ENCODE measurements at regions not wholly inside any gene's neighbourhood (a gene's known extent, or its start where the extent isn't known, plus 50 kb on each side); places are given as distances from the start of the nearest gene placed in this dataset.
"Not testable (repeated sequence)": the region's sequence is repeated elsewhere in the genome, so short reads cannot be mapped to it uniquely, and the experiment has no call there.

DNA sequence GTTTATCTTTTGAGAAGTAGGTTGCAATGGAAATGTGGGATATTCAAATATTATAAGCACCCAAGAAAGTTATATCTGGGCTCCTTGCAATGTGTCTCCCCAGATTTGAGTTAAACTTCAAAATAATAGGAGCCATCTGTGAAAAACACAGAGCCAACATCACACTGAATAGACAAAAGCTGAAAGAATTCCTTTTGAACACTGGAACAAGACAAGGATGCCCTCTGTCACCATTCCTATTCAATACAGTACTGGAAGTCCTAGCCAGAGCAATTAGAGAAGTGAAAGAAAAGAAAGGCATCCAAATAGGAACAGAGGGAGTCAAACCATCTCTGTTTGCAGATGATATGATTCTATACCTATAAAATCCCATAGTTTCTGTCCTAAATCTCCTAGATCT lies 114.3 kb upstream of the IL1RAPL1 start:
- DNase-seq = no peak

DNA sequence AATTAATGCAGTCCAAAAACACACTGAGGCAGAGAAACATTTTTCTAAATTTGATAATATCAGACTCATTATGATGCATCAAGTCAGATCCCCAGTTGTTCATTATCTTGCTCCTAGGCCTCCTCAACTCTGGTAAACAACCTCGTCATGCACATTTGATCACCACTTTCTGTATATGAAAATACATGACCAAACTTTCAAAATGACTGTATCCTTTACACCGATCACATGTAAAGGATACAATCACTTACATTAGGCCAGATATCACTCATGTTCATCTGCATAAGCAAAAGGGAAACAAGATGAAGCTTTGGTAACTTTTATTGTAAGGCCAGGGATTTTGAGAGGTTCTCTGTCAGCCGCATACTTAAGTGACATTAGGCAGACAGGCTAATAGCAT lies 99.4 kb upstream of the IL1RAPL1 start:
- DNase-seq = no peak

- no peak for DNase-seq
Observed at GRCh38 chrX:28491322-28491721, 95.9 kb upstream of the IL1RAPL1 start.

- DNase-seq = no peak
Observed at GRCh38 chrX:28491941-28492340, 95.3 kb upstream of the IL1RAPL1 start.

GRCh38 chrX:28498658-28499057 lies 88.6 kb upstream of the IL1RAPL1 start:
- DNase-seq = peak in 1 of 2 experiments; percentile 34

GRCh38 chrX:28502667-28503066 lies 84.6 kb upstream of the IL1RAPL1 start:
- not testable (repeated sequence) for DNase-seq

GRCh38 chrX:28507650-28508049 lies 79.6 kb upstream of the IL1RAPL1 start:
- DNase-seq = not testable (repeated sequence)

DNA sequence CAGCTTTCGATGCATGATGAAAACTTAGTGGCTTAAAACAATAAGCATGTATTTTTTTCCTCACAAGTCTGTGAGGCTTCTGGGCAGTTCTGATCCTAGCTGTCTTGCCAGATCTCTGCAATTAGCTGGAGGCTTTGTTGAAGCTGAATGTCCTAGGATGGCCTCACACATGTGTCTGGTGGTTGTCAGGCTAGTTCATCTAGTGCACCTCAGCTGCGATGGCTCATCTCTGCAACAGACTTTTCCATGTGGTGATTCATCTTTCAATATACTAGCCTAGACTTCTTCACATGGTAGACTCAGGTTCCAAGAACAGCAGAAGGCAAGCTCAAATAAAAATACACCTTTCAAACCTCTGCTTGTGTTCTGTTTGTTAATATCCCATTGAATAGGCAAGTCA lies 66.5 kb upstream of the IL1RAPL1 start:
- DNase-seq = no peak

DNA sequence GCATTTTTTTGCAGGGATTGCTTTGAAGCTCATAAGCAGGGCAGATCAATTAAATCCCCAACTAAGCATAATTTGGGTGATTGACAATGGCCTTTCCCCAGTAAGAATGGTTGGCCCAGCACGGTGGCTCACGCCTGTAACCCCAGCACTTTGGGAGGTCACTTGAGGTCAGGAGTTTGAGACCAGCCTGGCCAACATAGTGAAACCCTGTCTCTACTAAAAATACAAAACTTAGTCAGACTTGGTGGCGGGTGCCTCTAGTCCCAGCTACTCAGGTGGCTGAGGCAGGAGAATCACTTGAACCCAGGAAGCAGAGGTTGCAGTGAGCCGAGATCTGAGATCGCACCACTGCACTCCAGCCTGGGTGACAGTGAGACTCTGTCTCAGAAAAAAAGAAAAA lies 58.9 kb upstream of the IL1RAPL1 start:
- not testable (repeated sequence) for DNase-seq
